Mammary epithelial cell (primary cell): ENCODE measurements at regions not wholly inside any gene's neighbourhood (a gene's known extent, or its start where the extent isn't known, plus 50 kb on each side); places are given as distances from the start of the nearest gene placed in this dataset.
"Not testable (repeated sequence)": the region's sequence is repeated elsewhere in the genome, so short reads cannot be mapped to it uniquely, and the experiment has no call there.

ENCODE experiments used
- EZH2 ChIP-seq: IDR thresholded peaks from 2 replicates; pipeline ENCODE4 v1.6.1; 2012; ENCODE audit warnings: low read length, inconsistent platforms, borderline replicate concordance
- TF ChIP-seq, protein P1 (sequence below), 2 donors: IDR thresholded peaks in 1 of 2; conservative IDR thresholded peaks in 1 of 2; 2 replicates each; pipeline ENCODE4 v1.5.1; 2011 to 2012; ENCODE audit warnings: inconsistent platforms in 2 of 2, low read length in 2 of 2, mild to moderate bottlenecking in 2 of 2, control low read depth in 1 of 2, low read depth in 1 of 2; ENCODE audit not compliant: insufficient read depth in 1 of 2; ENCODE audit errors: extremely low read depth in 1 of 2

- TF ChIP-seq, protein P1, sequence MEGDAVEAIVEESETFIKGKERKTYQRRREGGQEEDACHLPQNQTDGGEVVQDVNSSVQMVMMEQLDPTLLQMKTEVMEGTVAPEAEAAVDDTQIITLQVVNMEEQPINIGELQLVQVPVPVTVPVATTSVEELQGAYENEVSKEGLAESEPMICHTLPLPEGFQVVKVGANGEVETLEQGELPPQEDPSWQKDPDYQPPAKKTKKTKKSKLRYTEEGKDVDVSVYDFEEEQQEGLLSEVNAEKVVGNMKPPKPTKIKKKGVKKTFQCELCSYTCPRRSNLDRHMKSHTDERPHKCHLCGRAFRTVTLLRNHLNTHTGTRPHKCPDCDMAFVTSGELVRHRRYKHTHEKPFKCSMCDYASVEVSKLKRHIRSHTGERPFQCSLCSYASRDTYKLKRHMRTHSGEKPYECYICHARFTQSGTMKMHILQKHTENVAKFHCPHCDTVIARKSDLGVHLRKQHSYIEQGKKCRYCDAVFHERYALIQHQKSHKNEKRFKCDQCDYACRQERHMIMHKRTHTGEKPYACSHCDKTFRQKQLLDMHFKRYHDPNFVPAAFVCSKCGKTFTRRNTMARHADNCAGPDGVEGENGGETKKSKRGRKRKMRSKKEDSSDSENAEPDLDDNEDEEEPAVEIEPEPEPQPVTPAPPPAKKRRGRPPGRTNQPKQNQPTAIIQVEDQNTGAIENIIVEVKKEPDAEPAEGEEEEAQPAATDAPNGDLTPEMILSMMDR (conservative IDR thresholded peaks at IDR 0.05 in 1 of 2, IDR thresholded peaks at IDR 0.05 in 1 of 2; ENCODE audit: extremely low read depth in 1 of 2, insufficient read depth in 1 of 2, low read depth in 1 of 2, low read length in 2 of 2), result not testable (repeated sequence)
- TF ChIP-seq EZH2, result not testable (repeated sequence)
These were observed 201.7 kb downstream of the LAT start for GRCh38 chr16:29186306-29187220.
